Smooth muscle cell (in vitro differentiated cells): ENCODE measurements at regions not wholly inside any gene's neighbourhood (a gene's known extent, or its start where the extent isn't known, plus 50 kb on each side); places are given as distances from the start of the nearest gene placed in this dataset.

Experiments
- DNase-seq: peaks from one replicate; lab custom pipeline; 2025; ENCODE audit not compliant: unreplicated experiment; lab: John Stamatoyannopoulos, UW
- H2AFZ ChIP-seq: fragments of 200-600 bp; sonication (generic); 2 replicates; pipeline ENCODE4 v1.6.0; 2016; ENCODE audit warnings: antibody characterized with exemption, low read depth, mild to moderate bottlenecking
- H3F3A ChIP-seq: fragments of 200-600 bp; sonication (generic); 2 replicates; pipeline ENCODE4 v1.6.0; 2017; ENCODE audit warnings: antibody characterized with exemption, low read depth
- H3K27ac ChIP-seq: fragments of 200-600 bp; sonication (generic); 2 replicates; pipeline ENCODE4 v1.5.1; 2016; ENCODE audit warnings: low read depth, mild to moderate bottlenecking
- H3K27me3 ChIP-seq: fragments of 200-600 bp; sonication (generic); 2 replicates; pipeline ENCODE4 v1.6.1; 2016; ENCODE audit warnings: low read depth, mild to moderate bottlenecking
- H3K36me3 ChIP-seq: fragments of 200-600 bp; sonication (generic); 2 replicates; pipeline ENCODE4 v1.5.1; 2016; ENCODE audit warnings: low read depth
- H3K4me1 ChIP-seq: fragments of 200-600 bp; sonication (generic); 2 replicates; pipeline ENCODE4 v1.5.1; 2016; ENCODE audit warnings: low read depth
- H3K4me2 ChIP-seq: fragments of 200-600 bp; sonication (generic); 2 replicates; pipeline ENCODE4 v1.6.0; 2016; ENCODE audit warnings: mild to moderate bottlenecking
- H3K4me3 ChIP-seq: fragments of 200-600 bp; sonication (generic); 2 replicates; pipeline ENCODE4 v1.5.1; 2016; ENCODE audit warnings: mild to moderate bottlenecking
- H3K79me2 ChIP-seq: fragments of 200-600 bp; sonication (generic); 2 replicates; pipeline ENCODE4 v1.6.0; 2016; ENCODE audit warnings: low read depth, mild to moderate bottlenecking
- H3K9ac ChIP-seq: fragments of 200-600 bp; sonication (generic); 2 replicates; pipeline ENCODE4 v1.6.0; 2016; ENCODE audit warnings: low read depth
- H3K9me3 ChIP-seq: fragments of 200-600 bp; sonication (generic); replicated peaks from 2 replicates; pipeline ENCODE4 v1.5.1; 2016; ENCODE audit warnings: low read depth
- H4K20me1 ChIP-seq: fragments of 200-600 bp; sonication (generic); 2 replicates; pipeline ENCODE4 v1.6.0; 2016; ENCODE audit warnings: low read depth
- WGBS: methylation state at CpG from one replicate; pipeline ENCODE4 v1.1.7; 2016; ENCODE audit warnings: low lambda C conversion rate; 5-methylcytosine and 5-hydroxymethylcytosine counted together
- TF ChIP-seq, protein P1 (sequence below): fragments of 200-600 bp; sonication (generic); IDR thresholded peaks from 2 replicates; pipeline ENCODE4 v1.5.1; 2017; ENCODE audit warnings: borderline replicate concordance, mild to moderate bottlenecking, antibody characterized with exemption; ENCODE audit not compliant: insufficient read depth, poor library complexity, severe bottlenecking

DNA sequence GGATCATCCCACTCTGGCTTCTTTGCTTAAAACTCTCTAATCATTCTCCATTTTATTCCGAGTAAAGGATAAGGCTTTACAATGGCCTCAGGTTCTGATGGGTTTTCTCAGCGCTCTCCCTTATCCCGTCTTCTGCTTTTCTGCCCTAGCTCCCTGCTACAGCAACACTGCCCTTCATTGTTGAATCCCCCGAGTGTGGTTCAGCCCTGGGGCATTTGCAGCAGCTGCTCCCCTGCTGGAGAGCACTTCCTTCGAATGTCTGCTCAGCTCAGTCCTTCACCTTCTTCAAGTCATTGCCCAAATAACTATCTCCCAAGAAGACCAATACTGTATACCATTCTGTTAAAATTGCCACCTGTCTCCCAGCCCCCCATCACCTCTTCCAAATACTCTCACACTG, 111.8 kb downstream of the TBXT start:
- TF ChIP-seq, protein P1, sequence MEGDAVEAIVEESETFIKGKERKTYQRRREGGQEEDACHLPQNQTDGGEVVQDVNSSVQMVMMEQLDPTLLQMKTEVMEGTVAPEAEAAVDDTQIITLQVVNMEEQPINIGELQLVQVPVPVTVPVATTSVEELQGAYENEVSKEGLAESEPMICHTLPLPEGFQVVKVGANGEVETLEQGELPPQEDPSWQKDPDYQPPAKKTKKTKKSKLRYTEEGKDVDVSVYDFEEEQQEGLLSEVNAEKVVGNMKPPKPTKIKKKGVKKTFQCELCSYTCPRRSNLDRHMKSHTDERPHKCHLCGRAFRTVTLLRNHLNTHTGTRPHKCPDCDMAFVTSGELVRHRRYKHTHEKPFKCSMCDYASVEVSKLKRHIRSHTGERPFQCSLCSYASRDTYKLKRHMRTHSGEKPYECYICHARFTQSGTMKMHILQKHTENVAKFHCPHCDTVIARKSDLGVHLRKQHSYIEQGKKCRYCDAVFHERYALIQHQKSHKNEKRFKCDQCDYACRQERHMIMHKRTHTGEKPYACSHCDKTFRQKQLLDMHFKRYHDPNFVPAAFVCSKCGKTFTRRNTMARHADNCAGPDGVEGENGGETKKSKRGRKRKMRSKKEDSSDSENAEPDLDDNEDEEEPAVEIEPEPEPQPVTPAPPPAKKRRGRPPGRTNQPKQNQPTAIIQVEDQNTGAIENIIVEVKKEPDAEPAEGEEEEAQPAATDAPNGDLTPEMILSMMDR: no peak
- no peak overlapping the region for H3K4me3 ChIP-seq
- no peaks in the 10 kb centered on the region for H3K79me2 ChIP-seq
- H4K20me1 ChIP-seq: no peaks in the 10 kb centered on the region
- H3F3A ChIP-seq: no peaks in the 10 kb centered on the region
- no peak overlapping the region for H3K27ac ChIP-seq
- DNase-seq: no peak
- peaks cover 15% of the 10 kb centered on the region for H3K4me1 ChIP-seq
- 72% methylated on average over 5 of the region's 5 CpGs for WGBS
- no peak overlapping the region for H2AFZ ChIP-seq
- peaks cover 6% of the 10 kb centered on the region for H3K9me3 ChIP-seq
- H3K27me3 ChIP-seq: no peaks in the 10 kb centered on the region
- H3K4me2 ChIP-seq: no peak overlapping the region
- H3K36me3 ChIP-seq: no peaks in the 10 kb centered on the region
- H3K9ac ChIP-seq: no peak overlapping the region

DNA sequence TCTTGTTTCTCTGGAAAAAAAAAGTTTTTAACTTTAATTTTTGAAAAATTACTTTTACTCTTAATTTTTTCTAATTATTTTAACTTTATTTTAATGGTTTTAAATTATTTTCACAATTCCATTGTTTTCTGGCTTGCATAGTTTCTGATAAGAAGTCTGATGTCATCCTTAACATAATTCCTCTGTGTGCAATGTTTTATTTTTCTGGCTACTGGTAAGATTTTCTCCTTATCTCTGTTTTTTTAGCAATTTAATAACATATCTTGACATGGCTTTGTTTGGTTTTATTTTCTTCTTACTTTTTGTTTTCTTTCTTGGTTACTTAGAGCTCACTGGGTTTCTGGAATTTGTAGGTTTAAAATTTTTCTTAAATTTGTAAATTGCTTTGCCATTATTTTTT, 114.8 kb downstream of the TBXT start:
- no peaks in the 10 kb centered on the region for H3K79me2 ChIP-seq
- no peak overlapping the region for H3K27ac ChIP-seq
- no peak overlapping the region for H3K9ac ChIP-seq
- no peaks in the 10 kb centered on the region for H4K20me1 ChIP-seq
- no peak overlapping the region for H2AFZ ChIP-seq
- H3K4me3 ChIP-seq: no peak overlapping the region
- no peaks in the 10 kb centered on the region for H3K36me3 ChIP-seq
- peaks cover 14% of the 10 kb centered on the region for H3K4me1 ChIP-seq
- no peak for DNase-seq
- H3K9me3 ChIP-seq: peaks cover 6% of the 10 kb centered on the region
- no peak overlapping the region for H3K4me2 ChIP-seq
- H3K27me3 ChIP-seq: no peaks in the 10 kb centered on the region
- TF ChIP-seq, protein P1: no peak
- no peaks in the 10 kb centered on the region for H3F3A ChIP-seq

GRCh38 chr6:166050559-166050958, 117.1 kb downstream of the TBXT start:
- DNase-seq: no peak
- Histone ChIP-seq H3K4me3 (no peak overlapping the region), H3K4me1 (peaks cover 7% of the 10 kb centered on the region), H3K79me2 (no peaks in the 10 kb centered on the region), H3K27me3 (no peaks in the 10 kb centered on the region), H3K9me3 (peaks cover 6% of the 10 kb centered on the region), H3F3A (peaks cover 10% of the 10 kb centered on the region), H3K9ac (no peak overlapping the region), H3K4me2 (no peak overlapping the region), H4K20me1 (no peaks in the 10 kb centered on the region), H2AFZ (no peak overlapping the region), H3K27ac (no peak overlapping the region), H3K36me3 (no peaks in the 10 kb centered on the region)
- TF ChIP-seq, protein P1: no peak
- 46% methylated on average over 4 of the region's 4 CpGs for WGBS

GRCh38 chr6:166046982-166047381, 120.7 kb downstream of the TBXT start:
- Histone ChIP-seq H3K36me3 (no peaks in the 10 kb centered on the region), H3K4me3 (no peak overlapping the region), H3F3A (peaks cover 14% of the 10 kb centered on the region), H2AFZ (no peak overlapping the region), H3K9ac (no peak overlapping the region), H3K4me1 (peaks cover 7% of the 10 kb centered on the region), H3K9me3 (peaks cover 6% of the 10 kb centered on the region), H3K79me2 (no peaks in the 10 kb centered on the region), H3K27ac (no peak overlapping the region), H3K27me3 (no peaks in the 10 kb centered on the region), H4K20me1 (no peaks in the 10 kb centered on the region), H3K4me2 (no peak overlapping the region)
- DNase-seq: no peak
- 82% methylated on average over 1 of the region's 1 CpG for WGBS
- TF ChIP-seq, protein P1: no peak
